ENCODE measurements at regions not wholly inside any gene's neighbourhood (a gene's known extent, or its start where the extent isn't known, plus 50 kb on each side); places are given as distances from the start of the nearest gene placed in this dataset.

- no CpG with 5 or more reads among the region's 1 CpG for WGBS (ENCODE audit: insufficient coverage)
- TF ChIP-seq CTCF (IDR thresholded peaks at IDR 0.05): no peak
- H3K27ac ChIP-seq (ENCODE audit: low read depth in 1 of 2, low read length in 2 of 2): no peak overlapping the region
- Mint-ChIP-seq H3K4me1 (no peaks in the 10 kb centered on the region), H3K27me3 (ENCODE audit: low read depth in 3 of 3) (no peaks in the 10 kb centered on the region), H3K27ac (no peak overlapping the region), H3K4me3 (no peak overlapping the region), H3K36me3 (no peaks in the 10 kb centered on the region), H3K9me3 (peaks cover 0 to 9% (median 2%) of the 10 kb centered on the region in 7 donors)
- H3K27me3 ChIP-seq (ENCODE audit: control insufficient read depth in 2 of 2, insufficient read depth in 2 of 2, low read length in 2 of 2): no peaks in the 10 kb centered on the region
- no peaks in the 10 kb centered on the region for H3K79me2 ChIP-seq (ENCODE audit: insufficient read depth, low read length)
- no peaks in the 10 kb centered on the region for H3K36me3 ChIP-seq (replicated peaks in 1 of 2; ENCODE audit: control insufficient read depth in 1 of 2, insufficient read depth in 2 of 2, low read length in 2 of 2)
- no peak overlapping the region for H2AFZ ChIP-seq (ENCODE audit: insufficient read depth, low read depth, low read length, poor library complexity, severe bottlenecking)
- H4K20me1 ChIP-seq (ENCODE audit: insufficient read depth, low read length): no peaks in the 10 kb centered on the region
- H3K9ac ChIP-seq (ENCODE audit: insufficient read depth, low read length, poor library complexity, severe bottlenecking): no peak overlapping the region
- no peak overlapping the region for H3K4me3 ChIP-seq (replicated peaks in 1 of 3; ENCODE audit: low read depth in 2 of 3, low read length in 3 of 3)
- H3K9me3 ChIP-seq (replicated peaks in 1 of 2; ENCODE audit: control insufficient read depth in 1 of 2, insufficient read depth in 1 of 2, low read length in 2 of 2): no peaks in the 10 kb centered on the region
- H3K4me2 ChIP-seq (replicated peaks; ENCODE audit: extremely low read depth, low read length, poor library complexity, severe bottlenecking): no peak overlapping the region
- DNase-seq: no peak
- intact Hi-C loops (cut with micrococcal nuclease): no loop called here
- no peaks in the 10 kb centered on the region for H3K4me1 ChIP-seq (ENCODE audit: control insufficient read depth in 1 of 2, insufficient read depth in 2 of 2, low read length in 2 of 2)
These were observed 473.3 kb upstream of the FZD8 start for GRCh38 chr10:36115364-36115763.

GRCh38 chr10:36114913-36115312, 472.8 kb upstream of the FZD8 start:
- no peaks in the 10 kb centered on the region for H4K20me1 ChIP-seq (ENCODE audit: insufficient read depth, low read length)
- H3K9ac ChIP-seq (ENCODE audit: insufficient read depth, low read length, poor library complexity, severe bottlenecking): no peak overlapping the region
- Mint-ChIP-seq H3K27me3 (ENCODE audit: low read depth in 3 of 3) (no peaks in the 10 kb centered on the region), H3K9me3 (peaks cover 0 to 9% (median 2%) of the 10 kb centered on the region in 7 donors), H3K36me3 (no peaks in the 10 kb centered on the region), H3K4me3 (no peak overlapping the region), H3K4me1 (no peaks in the 10 kb centered on the region), H3K27ac (no peak overlapping the region)
- no peak for DNase-seq
- H3K9me3 ChIP-seq (replicated peaks in 1 of 2; ENCODE audit: control insufficient read depth in 1 of 2, insufficient read depth in 1 of 2, low read length in 2 of 2): no peaks in the 10 kb centered on the region
- no peaks in the 10 kb centered on the region for H3K79me2 ChIP-seq (ENCODE audit: insufficient read depth, low read length)
- H3K4me1 ChIP-seq (ENCODE audit: control insufficient read depth in 1 of 2, insufficient read depth in 2 of 2, low read length in 2 of 2): no peaks in the 10 kb centered on the region
- H3K27me3 ChIP-seq (ENCODE audit: control insufficient read depth in 2 of 2, insufficient read depth in 2 of 2, low read length in 2 of 2): no peaks in the 10 kb centered on the region
- no peak overlapping the region for H3K4me3 ChIP-seq (replicated peaks in 1 of 3; ENCODE audit: low read depth in 2 of 3, low read length in 3 of 3)
- no peak overlapping the region for H2AFZ ChIP-seq (ENCODE audit: insufficient read depth, low read depth, low read length, poor library complexity, severe bottlenecking)
- WGBS (ENCODE audit: insufficient coverage): no CpG with 5 or more reads among the region's 1 CpG
- intact Hi-C loops (cut with micrococcal nuclease): no loop called here
- no peak overlapping the region for H3K4me2 ChIP-seq (replicated peaks; ENCODE audit: extremely low read depth, low read length, poor library complexity, severe bottlenecking)
- no peaks in the 10 kb centered on the region for H3K36me3 ChIP-seq (replicated peaks in 1 of 2; ENCODE audit: control insufficient read depth in 1 of 2, insufficient read depth in 2 of 2, low read length in 2 of 2)
- TF ChIP-seq CTCF (IDR thresholded peaks at IDR 0.05): no peak
- H3K27ac ChIP-seq (ENCODE audit: low read depth in 1 of 2, low read length in 2 of 2): no peak overlapping the region
